ENCODE measurements at regions not wholly inside any gene's neighbourhood (a gene's known extent, or its start where the extent isn't known, plus 50 kb on each side); places are given as distances from the start of the nearest gene placed in this dataset.

DNA sequence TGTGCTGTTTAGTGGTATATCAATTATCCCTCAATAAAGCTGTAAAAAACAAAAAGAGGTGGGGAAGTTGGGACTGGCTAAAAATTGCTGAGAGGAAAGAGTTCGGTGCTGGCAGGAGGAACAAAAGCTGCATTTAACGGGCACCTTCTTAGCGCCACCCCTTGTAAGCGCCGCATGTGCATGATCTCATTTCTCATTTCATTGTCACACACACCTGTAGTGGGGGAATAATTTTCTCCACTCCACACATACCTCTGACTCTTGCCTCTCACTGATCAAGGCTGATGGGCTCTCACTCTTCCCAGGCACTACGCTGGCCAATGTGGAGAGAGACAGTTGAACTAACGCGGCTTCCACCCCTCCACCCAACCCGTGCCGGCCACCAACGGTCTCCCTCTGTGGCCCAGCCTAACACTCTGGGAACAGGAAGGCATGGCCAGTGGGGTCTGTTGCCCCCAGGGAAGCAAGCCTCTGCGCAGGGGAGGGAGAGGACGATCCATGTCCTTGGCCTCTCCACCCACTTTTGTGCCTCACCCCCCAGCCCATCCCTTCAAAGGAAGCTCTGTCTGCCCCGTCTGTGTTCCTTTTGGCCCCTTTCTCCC is 186.7 kb upstream of the SYT13 start:
- TF ChIP-seq, protein P1, sequence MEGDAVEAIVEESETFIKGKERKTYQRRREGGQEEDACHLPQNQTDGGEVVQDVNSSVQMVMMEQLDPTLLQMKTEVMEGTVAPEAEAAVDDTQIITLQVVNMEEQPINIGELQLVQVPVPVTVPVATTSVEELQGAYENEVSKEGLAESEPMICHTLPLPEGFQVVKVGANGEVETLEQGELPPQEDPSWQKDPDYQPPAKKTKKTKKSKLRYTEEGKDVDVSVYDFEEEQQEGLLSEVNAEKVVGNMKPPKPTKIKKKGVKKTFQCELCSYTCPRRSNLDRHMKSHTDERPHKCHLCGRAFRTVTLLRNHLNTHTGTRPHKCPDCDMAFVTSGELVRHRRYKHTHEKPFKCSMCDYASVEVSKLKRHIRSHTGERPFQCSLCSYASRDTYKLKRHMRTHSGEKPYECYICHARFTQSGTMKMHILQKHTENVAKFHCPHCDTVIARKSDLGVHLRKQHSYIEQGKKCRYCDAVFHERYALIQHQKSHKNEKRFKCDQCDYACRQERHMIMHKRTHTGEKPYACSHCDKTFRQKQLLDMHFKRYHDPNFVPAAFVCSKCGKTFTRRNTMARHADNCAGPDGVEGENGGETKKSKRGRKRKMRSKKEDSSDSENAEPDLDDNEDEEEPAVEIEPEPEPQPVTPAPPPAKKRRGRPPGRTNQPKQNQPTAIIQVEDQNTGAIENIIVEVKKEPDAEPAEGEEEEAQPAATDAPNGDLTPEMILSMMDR (IDR thresholded peaks at IDR 0.05): no peak
- no peak for TF ChIP-seq POLR2A (IDR thresholded peaks at IDR 0.05)
